GM19324 (cell line): ENCODE measurements at regions not wholly inside any gene's neighbourhood (a gene's known extent, or its start where the extent isn't known, plus 50 kb on each side); places are given as distances from the start of the nearest gene placed in this dataset.
"Not testable (repeated sequence)": the region's sequence is repeated elsewhere in the genome, so short reads cannot be mapped to it uniquely, and the experiment has no call there.

Source experiments
- ATAC-seq: cut with Tn5 transposase; IDR thresholded peaks from one replicate; pipeline ENCODE4 v1.9.1; 2021; ENCODE audit warnings: mild to moderate bottlenecking, moderate library complexity; ENCODE audit not compliant: unreplicated experiment, low FRiP score

DNA sequence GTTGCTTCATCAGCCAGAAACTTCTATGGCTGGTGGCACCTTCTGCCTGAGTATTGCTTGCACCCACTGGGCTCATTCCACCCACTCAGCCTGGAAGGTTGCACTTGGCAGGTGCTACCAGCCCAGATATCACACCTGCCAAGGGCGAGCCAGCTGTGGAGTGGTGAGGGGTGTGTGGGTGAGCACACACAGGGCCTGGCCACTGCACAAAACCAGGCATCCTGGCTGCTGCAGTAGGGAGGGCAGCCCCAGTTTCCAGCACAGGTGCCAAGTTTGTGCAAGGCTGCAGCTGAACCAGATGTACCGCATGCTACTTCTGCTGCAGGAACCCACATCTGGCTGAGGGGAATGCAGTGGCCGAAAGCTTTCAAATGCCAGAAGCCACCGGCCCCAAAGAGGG lies 1147.8 kb downstream of the FSCB start:
- no peak for ATAC-seq

DNA sequence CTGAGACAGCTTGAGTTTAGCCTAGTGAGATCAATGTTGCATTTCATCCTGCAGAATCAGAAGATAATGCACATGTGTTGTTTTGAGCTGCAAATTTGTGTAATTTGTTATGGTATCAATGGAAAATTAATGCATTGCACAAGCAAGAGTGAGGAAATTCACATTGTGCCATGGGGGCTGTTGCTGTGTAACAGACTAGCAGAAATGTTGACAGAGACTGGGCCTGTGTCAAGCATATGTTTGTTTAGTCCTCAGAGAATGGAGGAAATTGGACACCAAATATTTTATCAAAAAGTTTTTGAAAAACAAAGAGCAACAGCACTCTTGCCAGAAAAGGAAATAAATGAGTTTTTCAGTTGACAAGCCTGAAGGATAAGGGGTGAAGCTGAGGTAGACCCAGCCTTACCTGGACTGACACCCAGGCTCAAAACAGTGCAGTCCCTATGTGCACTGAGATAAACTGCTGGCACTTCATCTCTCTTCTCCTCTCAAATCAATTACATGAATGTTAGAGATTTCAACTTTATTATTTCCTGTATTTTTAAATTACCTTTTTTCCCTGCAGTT lies 1150.0 kb downstream of the FSCB start:
- ATAC-seq: no peak

- ATAC-seq: no peak
Observed at GRCh38 chr14:43356382-43356781, 1150.7 kb downstream of the FSCB start.

DNA sequence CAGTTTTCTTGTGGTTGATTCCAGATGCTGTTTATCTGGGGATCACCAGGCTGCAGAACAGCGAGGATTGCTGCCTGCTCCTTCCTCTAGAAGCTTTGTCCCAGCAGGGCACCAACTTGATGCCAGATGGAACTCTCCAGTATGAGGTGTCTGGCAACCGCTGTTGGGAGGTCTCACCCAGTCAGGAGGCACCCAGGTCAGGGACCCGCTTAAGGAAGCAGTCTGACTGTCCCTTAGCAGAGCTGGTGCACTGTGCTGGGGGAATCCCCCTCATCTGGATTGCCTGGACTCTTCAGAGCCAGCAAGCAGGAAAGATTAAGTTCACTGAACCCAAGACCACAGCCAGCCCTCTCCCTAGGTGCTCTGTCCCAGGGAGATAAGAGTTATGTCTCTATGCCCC lies 1165.2 kb downstream of the FSCB start:
- no peak for ATAC-seq

GRCh38 chr14:43338713-43339112 lies 1168.4 kb downstream of the FSCB start:
- no peak for ATAC-seq

DNA sequence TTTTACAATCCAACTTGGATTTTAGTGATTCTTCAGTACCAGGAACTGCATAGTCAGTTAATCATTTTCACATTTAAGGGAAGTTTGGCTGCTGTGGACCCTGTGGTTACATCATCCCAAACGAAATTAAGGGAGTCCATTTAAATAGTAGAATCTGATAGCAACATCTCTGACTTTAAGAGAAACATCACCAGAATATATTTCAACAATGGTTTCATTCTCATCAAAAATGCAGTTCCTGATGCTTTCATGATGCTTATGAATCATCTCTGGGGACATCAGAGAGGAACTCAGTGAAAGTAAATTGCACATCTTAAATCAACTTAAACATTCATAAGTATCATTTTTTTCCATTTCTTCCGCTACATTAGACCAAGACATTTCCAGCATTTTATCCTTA lies 1170.7 kb downstream of the FSCB start:
- ATAC-seq: no peak

DNA sequence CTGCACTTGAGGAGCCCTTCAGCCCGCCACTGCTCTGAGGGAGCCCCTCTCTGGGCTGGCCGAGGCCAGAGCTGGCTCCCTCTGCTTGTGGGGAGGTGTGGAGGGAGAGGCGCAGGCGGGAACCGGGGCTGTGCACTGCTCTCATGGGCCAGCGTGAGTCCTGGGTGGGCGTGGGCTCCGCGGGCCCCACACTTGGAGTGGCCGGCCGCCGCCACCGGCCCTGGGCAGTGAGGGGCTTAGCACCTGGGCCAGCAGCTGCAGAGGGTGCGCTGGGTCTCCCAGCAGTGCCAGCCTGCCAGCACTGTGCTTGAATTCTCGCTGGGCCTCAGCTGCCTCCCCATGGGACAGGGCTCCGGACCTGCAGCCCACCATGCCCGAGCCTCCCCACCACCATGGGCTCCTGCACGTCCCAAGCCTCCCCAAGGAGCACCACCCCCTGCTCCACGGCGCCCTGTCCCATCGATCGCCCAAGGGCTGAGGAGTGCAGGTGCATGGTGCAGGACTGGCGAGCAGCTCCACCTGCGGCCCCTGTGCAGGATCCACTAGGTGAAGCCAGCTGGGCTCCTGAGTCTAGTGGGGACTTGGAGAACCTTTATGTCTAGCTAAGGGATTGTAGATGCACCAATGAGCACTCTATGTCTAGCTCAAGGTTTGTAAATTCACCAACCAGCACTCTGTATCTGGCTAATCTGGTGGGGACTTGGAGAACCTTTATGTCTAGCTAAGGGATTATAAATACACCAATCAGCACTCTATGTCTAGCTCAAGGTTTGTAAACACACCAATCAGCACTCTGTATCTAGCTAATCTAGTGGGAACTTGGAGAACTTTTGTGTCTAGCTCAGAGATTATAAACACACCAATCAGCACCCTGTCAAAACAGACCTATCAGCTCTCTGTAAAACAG lies 1180.3 kb downstream of the FSCB start:
- not testable (repeated sequence) for ATAC-seq

DNA sequence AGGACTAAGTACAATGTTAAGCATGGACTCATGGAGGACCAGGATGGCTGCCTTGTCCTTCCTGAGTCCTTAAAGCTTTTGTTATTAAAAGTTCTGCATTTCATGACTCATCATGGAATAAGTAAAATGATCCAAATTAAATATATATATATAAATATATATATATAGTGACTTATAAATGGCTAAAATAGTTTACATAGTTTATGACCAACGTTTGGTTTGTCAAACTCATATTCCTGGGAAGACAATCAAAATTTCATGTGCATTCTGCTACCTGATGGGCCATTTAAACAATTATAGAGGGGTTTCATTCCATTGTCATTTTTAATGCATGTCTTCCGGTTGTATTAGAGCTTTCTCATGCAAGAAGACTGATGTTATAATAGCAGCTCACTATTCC lies 1190.7 kb downstream of the FSCB start:
- ATAC-seq: no peak

- no peak for ATAC-seq
Observed at GRCh38 chr14:43313719-43314118, 1193.4 kb downstream of the FSCB start.

DNA sequence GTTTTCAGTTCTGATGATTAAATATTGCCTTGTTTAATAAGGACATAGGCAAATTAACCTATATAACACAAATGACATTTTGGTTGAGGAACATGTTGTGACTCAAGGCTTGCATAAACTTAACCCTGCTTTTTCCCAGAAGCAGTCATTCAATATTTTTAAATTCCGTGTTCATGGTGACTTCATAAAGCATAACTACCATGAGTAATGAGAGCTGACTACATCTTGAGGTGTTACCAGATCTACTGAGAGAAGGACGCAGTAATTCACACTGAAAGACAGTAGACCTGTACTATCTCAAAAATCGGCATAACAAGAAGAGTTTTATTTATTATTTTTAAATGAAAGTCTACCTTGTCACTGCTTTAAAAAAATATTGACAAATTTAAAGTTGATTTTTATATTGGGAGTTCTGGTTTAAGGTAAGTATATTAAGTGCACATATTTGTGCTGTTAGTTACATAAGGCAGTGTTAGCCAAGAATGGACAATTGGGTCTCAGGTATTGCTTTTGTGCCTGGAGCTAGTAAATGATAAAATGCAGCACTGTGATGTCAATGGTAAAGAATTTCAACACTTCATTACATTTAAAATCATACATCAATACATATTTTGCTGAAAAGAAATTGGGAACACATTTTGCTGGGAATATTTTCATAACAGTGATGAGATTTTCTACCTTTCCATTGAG lies 1198.5 kb downstream of the FSCB start:
- ATAC-seq: no peak

DNA sequence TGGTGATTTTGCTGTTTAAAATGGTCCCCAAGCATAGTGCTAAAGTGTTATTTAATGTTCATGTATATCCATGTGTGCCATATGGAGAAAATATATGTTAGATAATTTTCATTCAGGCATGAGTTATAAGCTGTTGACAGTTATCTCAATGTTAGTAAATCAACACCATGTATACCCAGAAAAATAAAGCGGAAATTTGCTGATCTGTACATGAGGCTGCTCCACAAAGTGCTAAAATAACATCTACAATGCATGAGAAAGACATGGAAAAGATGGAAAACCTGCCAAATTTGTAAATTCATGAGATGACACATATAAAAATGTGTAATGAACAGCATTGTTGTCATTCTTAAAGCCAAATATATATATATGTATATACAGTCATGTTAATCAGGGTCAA lies 1199.2 kb downstream of the FSCB start:
- no peak for ATAC-seq

DNA sequence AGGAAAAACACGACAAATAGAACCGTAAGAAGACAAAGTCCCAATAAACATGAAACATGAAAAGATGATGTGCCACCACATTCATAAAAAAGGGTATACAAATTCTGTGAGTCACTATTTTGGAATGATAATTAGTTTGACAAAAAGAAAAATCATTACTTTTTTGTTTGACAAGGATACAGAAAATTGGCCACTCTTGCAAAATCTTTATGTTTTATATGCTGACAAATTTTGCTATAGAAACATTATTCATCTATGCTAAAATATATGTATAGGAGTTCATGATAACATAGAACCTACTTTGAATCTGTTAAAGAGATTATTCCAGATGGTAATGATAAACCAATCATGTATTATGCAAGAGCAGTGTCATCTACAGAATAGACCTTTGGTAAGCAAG lies 1201.0 kb downstream of the FSCB start:
- no peak for ATAC-seq

DNA sequence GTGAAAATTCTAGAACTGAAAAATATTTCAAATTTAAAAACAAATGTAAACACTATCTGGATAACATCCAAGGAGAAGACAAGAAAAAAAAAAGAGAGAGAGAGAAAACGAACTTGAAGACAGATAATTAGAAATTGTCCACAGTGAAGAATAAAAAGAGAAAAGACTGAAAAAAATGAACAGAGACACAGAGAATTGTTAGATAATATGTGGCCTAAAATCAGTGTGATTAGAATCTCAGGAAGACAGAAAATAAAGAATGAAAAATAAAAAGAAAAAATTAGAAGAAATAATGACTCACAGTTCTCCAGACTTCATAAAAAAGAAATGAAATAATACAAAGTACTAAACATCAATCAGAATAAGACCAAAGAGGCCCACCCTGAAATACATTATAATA lies 1209.3 kb downstream of the FSCB start:
- ATAC-seq: no peak

GRCh38 chr14:43296061-43296460 lies 1211.0 kb downstream of the FSCB start:
- not testable (repeated sequence) for ATAC-seq

- ATAC-seq: no peak
Observed at GRCh38 chr14:43285575-43285974, 1221.5 kb downstream of the FSCB start.

DNA sequence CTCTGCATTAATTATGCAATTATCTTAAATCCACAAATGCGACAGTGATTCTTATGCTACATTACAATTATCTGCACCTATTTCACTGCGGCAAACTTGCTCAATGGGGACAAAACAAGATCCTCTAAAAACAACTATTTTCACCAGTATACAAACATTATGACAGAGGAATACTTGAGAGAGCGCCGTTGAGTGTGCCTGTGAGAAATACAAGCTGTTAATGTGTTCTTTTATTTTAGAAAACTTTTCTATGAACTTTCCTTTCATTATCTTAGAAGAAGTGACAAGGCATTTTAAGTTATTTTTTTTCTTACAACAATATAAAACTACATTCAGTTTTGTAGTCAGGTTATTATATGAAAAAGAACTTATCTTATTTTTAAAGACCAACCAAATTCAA lies 1247.0 kb downstream of the FSCB start:
- no peak for ATAC-seq

DNA sequence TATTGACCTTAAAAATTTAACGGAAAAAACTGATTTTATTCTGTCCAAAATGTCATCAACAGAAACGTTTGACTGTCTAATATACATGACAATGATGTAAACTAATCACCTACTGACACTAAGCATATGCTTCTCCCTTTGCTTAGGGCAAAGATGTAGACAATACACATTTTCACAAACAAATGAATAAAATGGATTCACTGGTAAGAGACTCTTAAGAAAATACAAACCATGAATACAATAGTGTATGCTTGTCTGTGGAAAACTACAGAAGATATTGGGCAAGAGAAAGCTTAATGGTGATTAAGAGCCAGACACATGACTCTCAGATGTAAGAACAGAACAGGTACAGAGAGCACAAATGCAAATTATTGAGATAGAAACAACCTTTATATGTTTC lies 1248.7 kb downstream of the FSCB start:
- no peak for ATAC-seq

GRCh38 chr14:43256996-43257395 lies 1250.1 kb downstream of the FSCB start:
- ATAC-seq: not testable (repeated sequence)

- ATAC-seq: no peak
Observed at GRCh38 chr14:43252866-43253265, 1254.2 kb downstream of the FSCB start.

DNA sequence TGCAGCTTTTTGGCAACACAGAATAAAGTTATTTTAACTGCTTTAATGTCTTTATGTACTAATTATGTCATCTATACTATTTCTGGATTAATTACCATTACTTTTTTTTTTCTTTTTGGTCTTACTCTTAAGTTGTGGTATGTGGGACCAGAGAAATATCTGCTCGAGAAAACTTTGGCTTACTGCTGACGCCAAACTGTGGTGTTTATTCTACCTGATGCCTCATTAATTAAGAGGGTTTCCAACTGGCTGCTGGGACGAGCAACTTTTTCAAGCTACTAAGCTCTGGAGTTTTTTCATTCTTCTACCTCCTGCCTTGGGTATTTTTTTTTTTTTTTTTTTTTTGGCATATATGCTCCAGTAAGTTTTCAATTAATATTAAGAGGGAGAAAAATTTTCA lies 1257.5 kb downstream of the FSCB start:
- ATAC-seq: no peak

DNA sequence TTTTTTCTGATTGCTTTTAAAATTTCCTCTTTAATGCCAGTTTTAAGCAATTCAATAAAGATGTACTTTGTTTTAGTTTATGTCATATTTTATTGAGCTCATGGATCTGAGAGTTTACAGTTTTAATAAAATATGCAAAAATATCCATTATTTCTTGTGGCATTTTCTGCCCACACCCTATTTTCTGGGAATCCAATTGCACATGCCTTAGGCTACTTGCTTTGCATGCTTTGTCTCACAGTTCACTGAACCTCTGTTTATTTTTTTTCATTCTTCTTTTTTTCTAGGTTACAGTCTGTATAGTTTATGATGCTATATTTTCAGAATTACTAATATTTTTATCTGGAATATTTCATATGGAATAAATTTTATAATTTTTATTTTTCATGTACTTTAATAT lies 1258.0 kb downstream of the FSCB start:
- ATAC-seq: no peak

DNA sequence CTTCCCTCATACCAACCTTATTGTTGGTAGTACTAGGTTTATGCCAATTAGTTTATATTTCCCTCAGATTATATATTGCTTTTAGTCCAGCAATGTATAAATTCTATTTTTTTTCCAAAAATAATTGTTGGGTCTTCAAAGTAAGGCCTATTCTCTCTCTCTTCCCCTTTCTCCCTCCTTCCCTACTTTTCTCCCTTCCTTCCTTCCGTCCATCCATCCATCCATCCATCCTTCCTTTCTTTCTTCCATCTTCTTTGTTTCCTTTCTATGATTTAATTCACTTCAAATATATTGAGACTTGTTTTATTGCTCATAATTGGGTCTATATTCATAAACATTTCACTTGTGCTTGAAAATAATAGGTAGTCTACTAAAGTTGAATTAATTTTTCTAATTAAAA lies 1259.2 kb downstream of the FSCB start:
- ATAC-seq: no peak
